NCI-H1436 treated with DMSO at 0.1 percent for 48 hours (cell line): ENCODE measurements at regions not wholly inside any gene's neighbourhood (a gene's known extent, or its start where the extent isn't known, plus 50 kb on each side); places are given as distances from the start of the nearest gene placed in this dataset.
"Not testable (repeated sequence)": the region's sequence is repeated elsewhere in the genome, so short reads cannot be mapped to it uniquely, and the experiment has no call there.

ENCODE experiments used
- DNase-seq: peaks from one replicate; lab custom pipeline; 2025; lab: John Stamatoyannopoulos, UW

GRCh38 chr13:83825676-83826075 is 56.6 kb downstream of the SLITRK1 start:
- no peak for DNase-seq

GRCh38 chr13:83824560-83824959 is 57.7 kb downstream of the SLITRK1 start:
- no peak for DNase-seq

- no peak for DNase-seq
Observed at GRCh38 chr13:83824120-83824519, 58.2 kb downstream of the SLITRK1 start.

GRCh38 chr13:83819611-83820010 is 62.7 kb downstream of the SLITRK1 start:
- DNase-seq = no peak

- DNase-seq = no peak
Observed at GRCh38 chr13:83819156-83819555, 63.1 kb downstream of the SLITRK1 start.

- no peak for DNase-seq
Observed at GRCh38 chr13:83816081-83816480, 66.2 kb downstream of the SLITRK1 start.

- no peak for DNase-seq
Observed at GRCh38 chr13:83815598-83815997, 66.7 kb downstream of the SLITRK1 start.

- no peak for DNase-seq
Observed at GRCh38 chr13:83810136-83810535, 72.1 kb downstream of the SLITRK1 start.

- no peak for DNase-seq
Observed at GRCh38 chr13:83804356-83804962, 77.8 kb downstream of the SLITRK1 start.

- no peak for DNase-seq
Observed at GRCh38 chr13:83798731-83799130, 83.5 kb downstream of the SLITRK1 start.

- DNase-seq = no peak
Observed at GRCh38 chr13:83796364-83796763, 85.9 kb downstream of the SLITRK1 start.

GRCh38 chr13:83794583-83794982 is 87.7 kb downstream of the SLITRK1 start:
- DNase-seq = no peak

GRCh38 chr13:83780227-83780626 is 102.0 kb downstream of the SLITRK1 start:
- no peak for DNase-seq

- no peak for DNase-seq
Observed at GRCh38 chr13:83773961-83774360, 108.3 kb downstream of the SLITRK1 start.

GRCh38 chr13:83765796-83766195 is 116.5 kb downstream of the SLITRK1 start:
- DNase-seq = no peak

- no peak for DNase-seq
Observed at GRCh38 chr13:83761631-83762030, 120.6 kb downstream of the SLITRK1 start.

GRCh38 chr13:83755210-83755609 is 127.1 kb downstream of the SLITRK1 start:
- DNase-seq = not testable (repeated sequence)

GRCh38 chr13:83753912-83754624 is 128.2 kb downstream of the SLITRK1 start:
- DNase-seq = no peak

- DNase-seq = no peak
Observed at GRCh38 chr13:83752141-83752540, 130.1 kb downstream of the SLITRK1 start.

- no peak for DNase-seq
Observed at GRCh38 chr13:83740622-83741021, 141.7 kb downstream of the SLITRK1 start.

GRCh38 chr13:83738407-83738806 is 143.9 kb downstream of the SLITRK1 start:
- DNase-seq = no peak

GRCh38 chr13:83733293-83733692 is 149.0 kb downstream of the SLITRK1 start:
- no peak for DNase-seq

GRCh38 chr13:83732755-83733154 is 149.5 kb downstream of the SLITRK1 start:
- no peak for DNase-seq

- DNase-seq = no peak
Observed at GRCh38 chr13:83731113-83731512, 151.2 kb downstream of the SLITRK1 start.
